OCI-LY3 (cell line): ENCODE measurements at regions not wholly inside any gene's neighbourhood (a gene's known extent, or its start where the extent isn't known, plus 50 kb on each side); places are given as distances from the start of the nearest gene placed in this dataset.

Experiments
- CTCF ChIP-seq: fragments of 200-600, 300-600 bp; sonication (generic); IDR thresholded peaks from 2 replicates; pipeline ENCODE4 v1.5.1; 2014; ENCODE audit warnings: antibody characterized with exemption, low read length, low read depth
- EZH2phosphoT487 ChIP-seq: fragments of 200-600 bp; shearing (Covaris generic); IDR thresholded peaks from 2 replicates; pipeline ENCODE4 v1.6.1; 2018; ENCODE audit warnings: antibody characterized with exemption, mixed run types, low read depth

GRCh38 chr7:52555805-52556204 is 479.6 kb upstream of the POM121L12 start:
- no peak for TF ChIP-seq CTCF
- TF ChIP-seq EZH2phosphoT487: no peak
